ENCODE measurements at regions not wholly inside any gene's neighbourhood (a gene's known extent, or its start where the extent isn't known, plus 50 kb on each side); places are given as distances from the start of the nearest gene placed in this dataset.

DNA sequence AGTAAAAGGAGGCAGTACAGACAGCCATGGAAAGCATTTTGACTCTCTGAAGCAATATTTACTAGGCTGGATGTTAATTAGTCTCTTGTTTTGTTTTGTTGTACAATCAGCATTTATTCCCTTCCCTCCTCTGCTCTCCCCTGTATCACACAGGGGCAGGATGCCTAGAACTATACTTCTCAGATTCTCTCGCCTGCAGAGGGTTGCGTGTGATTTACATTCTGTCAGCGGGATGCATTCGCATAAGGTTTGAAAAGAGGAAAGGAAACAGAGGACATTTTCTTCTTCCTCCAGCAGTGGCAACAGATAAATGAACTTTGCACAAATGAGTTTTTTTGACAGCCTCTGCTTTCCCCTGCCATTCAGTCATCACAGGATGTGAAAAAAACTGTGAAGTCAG lies 188.3 kb downstream of the RSL24D1 start:
- no peak for TF ChIP-seq CTCF (IDR thresholded peaks at IDR 0.05; ENCODE audit: insufficient read depth, low read depth, low read length)
- no peak overlapping the region for H3K4me3 ChIP-seq (ENCODE audit: low read depth, low read length)
- DNase-seq (ENCODE audit: low read depth): no peak

- no peak for DNase-seq (ENCODE audit: low read depth)
- TF ChIP-seq CTCF (IDR thresholded peaks at IDR 0.05; ENCODE audit: insufficient read depth, low read depth, low read length): no peak
- H3K4me3 ChIP-seq (ENCODE audit: low read depth, low read length): no peak overlapping the region
These were observed 189.2 kb downstream of the RSL24D1 start for GRCh38 chr15:55007561-55007960.

DNA sequence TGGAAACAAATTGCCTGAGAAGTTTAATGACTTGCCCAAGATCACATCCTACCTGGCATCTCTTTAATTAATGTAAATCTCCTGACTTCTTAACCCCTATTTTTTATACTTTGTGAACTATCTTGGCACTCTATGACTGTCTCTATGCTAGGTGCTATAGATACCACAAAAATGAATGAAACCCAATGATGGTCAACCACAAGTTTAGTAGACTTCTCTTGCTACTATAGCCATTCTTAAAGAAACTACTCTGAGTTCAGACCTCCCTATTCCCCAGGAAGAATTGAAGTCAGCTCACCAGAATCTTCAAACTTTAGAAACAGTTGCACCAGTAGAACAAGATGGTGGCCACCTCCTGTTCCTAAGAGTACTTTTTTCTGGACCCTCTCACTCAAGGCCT lies 191.1 kb downstream of the RSL24D1 start:
- no peak overlapping the region for H3K4me3 ChIP-seq (ENCODE audit: low read depth, low read length)
- no peak for DNase-seq (ENCODE audit: low read depth)
- no peak for TF ChIP-seq CTCF (IDR thresholded peaks at IDR 0.05; ENCODE audit: insufficient read depth, low read depth, low read length)

- no peak overlapping the region for H3K4me3 ChIP-seq (ENCODE audit: low read depth, low read length)
- no peak for DNase-seq (ENCODE audit: low read depth)
- TF ChIP-seq CTCF (IDR thresholded peaks at IDR 0.05; ENCODE audit: insufficient read depth, low read depth, low read length): no peak
These were observed 192.5 kb downstream of the RSL24D1 start for GRCh38 chr15:55003965-55004873.

DNA sequence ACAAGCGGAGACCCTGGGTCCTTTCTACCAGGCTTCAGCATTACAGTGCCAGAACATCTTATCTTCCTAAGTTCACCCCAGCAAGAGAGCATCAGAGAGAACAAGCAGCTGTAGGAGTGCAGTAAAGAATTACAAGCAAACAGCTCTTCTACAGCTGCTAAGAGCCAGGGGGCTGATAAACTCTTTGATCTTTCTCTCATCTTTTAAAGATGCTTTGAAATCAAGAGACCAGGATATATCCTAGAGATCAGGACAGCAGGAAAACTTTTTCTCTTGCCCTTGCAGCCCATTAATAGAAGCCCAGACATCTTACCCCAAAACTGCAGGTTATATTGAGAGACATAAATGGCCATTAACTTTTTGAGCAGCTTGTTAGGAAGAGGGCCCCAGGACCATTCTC lies 198.1 kb downstream of the RSL24D1 start:
- TF ChIP-seq CTCF (IDR thresholded peaks at IDR 0.05; ENCODE audit: insufficient read depth, low read depth, low read length): no peak
- no peak for DNase-seq (ENCODE audit: low read depth)
- H3K4me3 ChIP-seq (ENCODE audit: low read depth, low read length): no peak overlapping the region

GRCh38 chr15:54990793-54991192 lies 205.9 kb downstream of the RSL24D1 start:
- TF ChIP-seq CTCF (IDR thresholded peaks at IDR 0.05; ENCODE audit: insufficient read depth, low read depth, low read length): no peak
- DNase-seq (ENCODE audit: low read depth): no peak
- no peak overlapping the region for H3K4me3 ChIP-seq (ENCODE audit: low read depth, low read length)

Measured in fibroblast of villous mesenchyme (primary cell).